NOMO-1 treated with dmso at 0.1 percent for 144 hours (cell line): ENCODE measurements at regions not wholly inside any gene's neighbourhood (a gene's known extent, or its start where the extent isn't known, plus 50 kb on each side); places are given as distances from the start of the nearest gene placed in this dataset.

Experiments
- DNase-seq: peaks from one replicate; lab custom pipeline; 2025; ENCODE audit not compliant: unreplicated experiment; lab: John Stamatoyannopoulos, UW

DNA sequence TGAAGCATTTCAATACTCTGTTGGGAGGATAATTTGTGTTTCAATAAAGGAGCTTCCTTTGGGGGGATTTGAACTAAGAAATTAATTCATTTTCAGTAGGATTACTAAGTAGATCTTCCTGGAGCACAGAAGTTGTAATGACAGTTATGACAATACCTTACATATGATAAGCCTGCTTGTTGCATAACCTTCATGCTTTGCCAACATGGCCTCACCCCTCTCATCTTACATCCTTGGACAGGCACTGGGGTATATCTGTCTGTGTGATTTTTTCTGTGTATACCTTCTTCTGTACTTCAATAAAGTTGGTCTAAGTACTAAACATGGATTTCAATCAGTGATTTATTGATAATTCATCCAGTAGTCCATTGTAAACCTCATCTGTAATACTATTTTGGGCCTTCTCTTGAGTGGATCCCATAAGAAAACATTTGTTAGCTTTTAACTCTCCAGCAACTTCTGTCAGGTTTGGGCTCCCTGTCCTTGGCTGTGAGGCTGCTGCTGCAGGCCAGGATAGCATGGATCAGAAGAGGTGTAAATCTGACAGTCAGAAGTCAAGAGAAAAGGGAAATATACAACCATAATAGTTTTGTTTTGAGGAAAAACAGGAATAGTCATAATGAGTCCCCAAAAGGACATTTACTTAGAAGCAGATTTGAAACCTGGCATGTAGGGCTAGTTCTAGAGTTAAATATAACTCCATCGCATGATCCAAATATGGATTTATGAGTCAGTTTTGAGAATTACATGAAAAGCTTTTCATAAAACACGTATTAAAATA is 422.2 kb downstream of the KLF5 start:
- no peak for DNase-seq

DNA sequence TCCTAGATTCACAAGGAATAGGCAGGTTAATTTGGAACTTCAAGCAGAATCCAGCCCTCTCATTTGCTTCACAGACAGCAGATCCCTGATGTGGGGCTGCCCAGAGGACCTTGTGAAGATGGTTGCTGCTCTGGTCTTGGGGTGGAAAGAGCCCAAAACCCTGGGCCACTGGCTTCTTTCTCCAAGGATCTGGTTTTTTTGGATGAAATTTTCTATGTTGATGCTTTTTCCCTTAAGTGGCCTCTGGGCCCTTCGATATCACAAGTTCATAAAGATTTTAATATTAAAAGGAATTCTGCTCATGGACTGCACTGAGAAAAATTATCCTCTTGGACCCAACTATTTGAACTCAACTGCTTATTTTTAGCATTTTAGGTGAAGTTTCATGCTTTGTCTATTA is 421.1 kb downstream of the KLF5 start:
- no peak for DNase-seq

DNA sequence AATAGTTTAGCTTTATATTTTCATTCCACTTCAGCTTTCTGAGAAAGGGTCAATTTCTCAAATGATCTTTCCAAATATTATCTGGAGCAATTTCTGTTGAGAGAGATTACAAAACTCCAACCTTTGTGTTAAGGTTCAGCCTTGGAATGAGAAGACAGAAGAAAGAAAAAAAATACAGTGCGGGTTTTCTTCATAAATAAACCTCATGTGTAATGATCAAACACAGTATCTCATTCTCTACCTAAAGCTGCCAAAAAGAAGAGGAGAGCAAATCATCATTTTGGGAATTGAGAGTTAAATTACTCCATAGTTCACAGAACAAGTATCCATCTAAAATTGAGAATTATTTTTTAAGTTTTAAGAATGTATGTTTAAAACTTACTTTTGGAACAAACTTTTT is 420.5 kb downstream of the KLF5 start:
- no peak for DNase-seq

DNA sequence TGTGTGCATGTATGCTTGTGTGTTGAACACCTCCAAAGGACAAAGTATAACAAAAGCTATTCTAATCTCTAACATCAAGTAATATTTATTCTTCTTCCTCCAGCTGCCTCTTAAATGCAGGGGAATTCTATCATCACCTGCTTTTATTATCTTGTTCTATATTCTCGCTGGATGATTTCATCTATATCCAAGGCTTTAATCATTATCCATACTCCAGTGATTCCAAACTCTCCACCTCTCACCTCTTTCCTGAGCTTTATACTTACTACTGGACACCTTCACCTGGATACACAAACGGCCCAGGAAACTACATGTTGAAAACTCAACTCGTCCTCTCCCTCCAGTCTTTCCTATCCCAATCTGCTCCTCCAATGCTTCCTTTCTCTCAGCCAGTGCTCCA is 418.6 kb downstream of the KLF5 start:
- no peak for DNase-seq

DNA sequence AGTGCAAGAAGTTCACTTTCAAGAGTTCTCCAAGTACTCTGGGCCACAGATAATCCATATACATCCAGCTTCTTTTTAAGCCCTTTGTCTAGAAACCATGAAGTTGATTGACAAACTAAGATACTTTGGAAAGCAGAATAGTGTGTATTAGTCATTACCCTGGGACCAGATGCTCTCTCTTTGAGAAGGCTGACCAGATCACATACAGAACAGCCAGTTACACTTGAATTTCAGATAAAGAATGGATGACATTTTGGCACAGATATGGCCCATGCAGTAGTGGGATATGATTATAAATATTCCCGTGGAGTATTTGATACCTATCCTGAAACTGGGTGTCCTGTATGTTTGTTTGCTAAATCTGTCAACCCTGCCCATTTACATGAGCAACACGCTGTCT is 414.2 kb downstream of the KLF5 start:
- no peak for DNase-seq

DNA sequence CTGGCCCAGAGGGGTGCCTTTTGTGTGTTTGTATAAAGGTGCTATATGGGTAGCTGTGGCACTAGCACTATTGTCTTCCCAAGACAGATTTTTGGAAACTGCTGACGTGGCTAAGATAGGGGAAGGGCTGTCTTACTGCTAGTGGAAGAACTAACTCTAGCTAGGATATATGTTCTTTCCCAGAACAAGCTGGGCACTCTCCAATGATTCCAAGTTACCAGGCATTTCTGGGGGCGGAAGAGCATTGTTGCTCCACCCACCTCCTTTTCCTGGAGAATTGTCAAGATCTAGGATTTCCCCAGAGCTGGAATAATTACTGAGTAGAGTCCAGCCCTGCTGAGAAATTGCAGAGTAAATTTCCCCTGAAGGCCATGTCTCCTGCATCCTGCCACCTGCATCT is 408.3 kb downstream of the KLF5 start:
- DNase-seq: no peak

DNA sequence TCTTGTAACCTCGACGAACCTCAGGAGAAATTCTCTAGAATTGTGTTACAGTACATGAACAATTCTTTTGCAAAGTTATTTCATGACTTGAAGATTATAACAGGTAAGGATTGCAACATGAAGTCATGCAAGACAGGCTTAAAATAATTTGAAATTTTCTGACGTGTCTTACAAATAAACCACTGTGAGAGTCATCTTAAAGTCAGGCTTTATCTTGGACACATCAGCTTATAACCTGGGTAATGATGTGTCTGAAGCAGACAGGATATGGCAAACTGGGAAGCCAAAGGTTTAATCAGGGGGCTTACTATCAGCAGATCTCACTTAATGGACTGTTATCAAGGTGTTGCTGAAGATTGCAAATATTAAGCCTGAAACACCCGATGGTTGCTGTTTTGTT is 407.8 kb downstream of the KLF5 start:
- no peak for DNase-seq

DNA sequence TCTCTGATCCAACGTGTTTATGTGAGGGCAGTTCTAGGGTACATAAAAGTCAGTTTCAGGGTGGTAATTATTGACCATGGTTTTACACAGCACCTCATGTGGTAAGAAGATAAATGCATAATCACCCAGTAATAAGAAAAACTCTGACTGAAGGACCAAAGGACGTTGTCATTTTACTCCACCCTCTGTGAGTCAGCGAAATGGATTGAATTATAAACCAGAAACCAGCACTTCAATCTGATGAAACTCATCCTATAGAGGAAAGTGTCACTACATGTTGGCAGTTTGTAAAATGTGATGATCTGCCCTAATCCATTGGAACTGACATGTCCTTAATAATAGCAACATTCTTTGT is 406.8 kb downstream of the KLF5 start:
- DNase-seq: no peak

DNA sequence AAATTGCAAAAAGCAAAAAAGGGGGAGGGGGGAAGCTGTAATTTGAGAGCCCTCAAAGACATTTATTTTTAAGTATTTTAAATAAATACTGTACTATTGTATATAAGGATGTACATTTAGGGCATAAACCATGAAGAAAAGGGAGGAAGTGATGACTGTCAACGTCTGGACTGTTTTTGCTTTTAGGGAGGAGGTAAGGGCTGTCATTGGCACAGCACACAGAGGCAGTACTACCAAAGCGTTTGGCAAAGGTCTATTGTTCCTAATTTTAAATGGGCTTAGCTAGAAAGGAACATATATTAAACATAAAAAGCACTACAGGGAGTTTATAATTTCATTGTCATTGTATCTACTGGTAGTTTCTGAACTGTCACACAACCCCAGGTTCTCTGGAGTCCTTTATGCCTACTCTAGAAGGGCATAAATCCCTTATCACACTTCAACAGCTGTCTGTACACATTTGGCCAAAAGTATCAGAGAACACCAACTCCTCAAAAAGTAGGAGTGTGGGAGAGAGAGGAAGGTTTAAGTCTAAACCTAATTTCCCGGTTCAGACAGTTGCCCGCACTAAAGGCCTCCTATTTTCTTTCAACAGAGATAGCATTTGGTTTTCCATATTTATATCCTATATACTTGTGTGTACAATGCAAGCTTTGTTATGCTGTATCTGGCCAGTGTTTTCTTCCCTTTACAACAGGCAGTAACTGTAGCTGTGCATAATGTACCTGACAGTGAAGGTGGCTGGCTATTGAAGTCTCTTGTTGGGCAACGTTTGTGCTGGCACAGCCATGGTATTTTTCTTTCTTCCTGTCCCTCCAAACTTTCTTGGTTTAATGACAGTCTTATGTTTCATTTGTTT is 406.2 kb downstream of the KLF5 start:
- no peak for DNase-seq

DNA sequence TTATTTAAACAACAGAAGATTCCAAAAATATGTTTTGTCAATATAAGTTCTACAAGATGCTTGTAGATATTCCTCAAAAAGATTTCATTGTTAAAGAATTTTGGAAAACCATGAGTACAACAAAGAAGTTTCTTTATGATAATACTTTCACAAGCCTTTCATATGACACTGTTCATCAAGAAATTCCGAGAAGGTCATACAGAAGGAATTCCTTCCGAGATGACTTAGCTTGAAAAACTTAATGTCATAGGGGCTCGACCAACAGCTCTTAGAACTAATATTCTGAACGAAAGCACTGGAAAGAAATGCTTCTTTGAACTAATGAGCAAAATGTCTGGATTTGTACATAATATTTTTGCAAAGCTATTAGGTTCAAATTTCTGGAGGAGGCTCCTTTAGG is 403.4 kb downstream of the KLF5 start:
- no peak for DNase-seq

DNA sequence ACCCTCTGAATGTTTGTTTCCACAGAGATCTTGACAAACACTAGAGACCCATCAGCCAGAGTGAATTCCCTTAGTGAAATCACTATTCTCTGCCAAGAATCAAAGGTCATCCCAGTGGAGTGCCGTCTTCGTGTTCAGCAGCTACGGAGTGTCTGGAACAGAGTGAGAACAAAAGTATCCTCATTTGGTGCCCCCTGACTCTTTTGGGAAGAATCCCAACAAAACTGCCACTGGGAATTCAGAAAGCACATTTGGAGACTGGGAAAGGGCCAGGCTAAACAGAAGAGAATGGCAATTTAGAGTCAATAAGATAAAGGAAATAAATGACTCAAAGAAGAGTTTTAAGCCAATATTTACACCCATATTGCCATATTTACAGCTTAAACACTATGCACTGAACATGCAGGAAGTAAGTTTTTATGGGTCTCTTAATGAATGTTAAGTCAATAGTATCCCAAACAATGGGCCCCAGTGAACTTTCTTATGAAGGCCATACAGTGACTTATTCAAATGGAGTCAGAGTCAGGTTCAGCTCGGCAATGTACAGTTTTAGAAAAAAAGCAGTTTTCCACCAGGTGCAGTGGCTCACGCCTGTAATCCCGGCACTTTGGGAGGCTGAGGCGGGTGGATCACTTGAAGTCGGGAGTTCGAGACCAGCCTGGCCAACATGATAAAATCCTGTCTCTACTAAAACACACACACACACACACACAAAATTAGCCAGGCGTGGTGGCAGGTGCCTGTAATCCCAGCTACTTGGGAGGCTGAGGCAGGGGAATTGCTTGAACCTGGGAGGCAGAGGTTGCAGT is 392.6 kb downstream of the KLF5 start:
- DNase-seq: no peak

DNA sequence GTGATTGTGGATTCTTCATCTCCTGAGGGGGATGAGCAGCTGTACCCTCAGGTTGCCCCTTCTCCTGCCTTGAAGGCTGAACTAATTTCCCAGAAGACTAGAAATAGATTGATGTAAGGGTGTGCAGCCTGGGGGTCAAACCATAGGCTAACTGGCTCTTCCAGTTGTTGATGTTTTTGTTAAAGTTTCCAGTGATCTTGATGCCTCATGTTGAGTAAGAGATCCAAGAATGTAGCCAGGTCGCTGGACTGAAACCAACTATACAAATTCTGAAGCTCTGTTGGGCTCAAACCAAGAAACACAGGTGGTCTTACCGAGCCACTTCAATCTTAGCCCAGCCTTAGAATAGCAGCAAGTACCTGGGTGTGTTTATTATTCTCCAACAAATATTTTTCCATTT is 391.8 kb downstream of the KLF5 start:
- DNase-seq: no peak

DNA sequence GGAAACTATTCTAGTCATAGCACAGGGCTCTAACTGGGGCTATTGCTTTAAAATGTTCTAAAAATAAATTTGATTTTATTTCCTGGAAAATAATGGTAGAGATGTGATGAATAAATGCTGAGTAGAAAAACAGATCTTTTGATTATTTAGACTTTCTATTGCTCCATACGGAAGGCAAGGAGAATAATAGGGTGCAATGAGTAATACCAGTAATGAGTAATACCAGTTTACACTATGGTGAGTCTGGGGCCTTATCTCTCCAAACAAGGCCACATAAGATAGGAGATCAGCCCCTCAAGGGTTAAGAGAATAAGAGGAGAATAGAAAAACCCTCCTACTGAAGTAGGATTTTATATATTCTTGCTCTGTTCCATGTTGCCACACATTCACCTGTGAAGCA is 390.4 kb downstream of the KLF5 start:
- no peak for DNase-seq

DNA sequence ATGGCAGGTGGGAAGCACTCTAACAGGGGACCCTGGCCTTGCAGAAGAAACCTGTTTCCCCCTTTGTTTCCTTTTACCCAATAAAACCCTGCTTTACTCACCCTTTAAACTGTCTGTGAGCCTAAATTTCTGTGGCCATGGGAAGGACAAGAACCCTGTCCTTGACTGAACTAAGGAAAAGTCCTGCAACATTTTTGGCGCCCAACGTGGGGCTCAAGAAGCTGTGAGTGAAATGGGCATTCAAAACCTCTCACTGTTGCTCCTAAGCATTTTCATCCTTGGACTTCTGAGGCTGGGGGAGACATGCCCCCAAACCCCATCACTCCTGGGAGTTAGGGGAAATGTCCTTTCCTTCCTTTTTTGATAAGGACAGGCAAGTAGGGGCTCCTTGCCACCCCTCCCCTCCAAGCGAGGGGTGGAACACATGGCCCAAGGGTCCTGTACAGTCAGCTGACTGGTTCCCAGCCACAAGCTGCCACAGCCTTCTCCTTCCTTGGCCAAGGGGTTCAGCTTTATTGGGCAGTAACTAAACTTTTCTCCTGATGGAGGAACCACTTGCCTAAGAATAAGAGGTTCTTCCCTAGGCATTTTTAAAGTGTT is 381.6 kb downstream of the KLF5 start:
- DNase-seq: no peak

DNA sequence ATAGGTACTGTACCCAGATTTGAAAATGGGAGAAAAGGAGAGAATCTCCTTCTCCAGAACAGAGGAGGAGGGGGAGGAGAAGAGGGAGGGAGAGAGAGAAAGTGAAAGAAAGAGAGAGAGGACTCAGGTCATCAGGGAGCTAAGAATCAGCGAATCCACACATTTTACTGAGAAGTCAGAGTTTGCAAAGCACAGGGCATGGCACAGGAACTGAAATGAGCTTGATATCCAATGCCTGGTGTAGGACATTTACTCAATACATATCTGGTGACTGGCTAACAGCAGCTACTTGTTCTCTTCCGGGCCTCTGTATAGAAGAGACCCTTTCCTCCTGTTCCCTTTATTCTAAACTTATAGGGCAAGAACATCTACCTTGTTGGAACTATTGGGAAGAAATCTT is 375.1 kb downstream of the KLF5 start:
- DNase-seq: no peak

DNA sequence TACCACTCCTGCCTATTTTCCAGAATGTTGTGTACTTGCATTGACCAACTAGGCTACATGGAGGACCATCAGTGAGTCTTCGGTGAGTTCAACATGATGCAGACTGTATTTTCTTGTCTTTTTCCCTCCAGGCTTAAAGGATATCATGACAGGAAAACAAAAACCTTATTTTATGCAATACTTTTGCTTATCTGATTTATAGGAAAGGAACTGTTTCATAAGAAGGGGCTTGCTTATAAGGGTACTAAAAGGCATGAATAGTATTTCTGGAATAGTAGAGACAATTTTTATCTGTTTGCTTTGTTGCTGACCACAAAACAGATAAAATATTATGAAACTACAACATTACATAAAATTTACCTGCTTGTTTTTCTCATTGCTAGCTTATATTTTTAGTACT is 374.7 kb downstream of the KLF5 start:
- DNase-seq: no peak

DNA sequence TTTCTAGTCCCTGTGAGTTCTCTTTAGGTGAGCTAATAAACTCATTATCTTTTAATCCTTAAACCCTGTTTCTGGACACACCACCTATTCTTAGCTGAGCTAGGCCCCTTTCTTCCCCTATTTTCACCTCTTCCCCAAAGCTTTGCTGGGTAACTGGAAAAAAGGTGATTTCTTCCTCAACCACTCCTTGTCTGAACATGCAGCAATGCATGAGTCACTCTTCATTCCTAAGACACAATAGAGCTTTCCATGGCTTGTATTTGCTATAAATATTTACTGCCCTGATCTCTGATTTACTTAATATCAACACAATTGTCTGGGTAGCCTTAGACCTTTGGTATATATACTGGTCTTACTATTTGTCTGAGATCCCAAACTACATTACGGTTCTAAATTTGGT is 370.9 kb downstream of the KLF5 start:
- no peak for DNase-seq

DNA sequence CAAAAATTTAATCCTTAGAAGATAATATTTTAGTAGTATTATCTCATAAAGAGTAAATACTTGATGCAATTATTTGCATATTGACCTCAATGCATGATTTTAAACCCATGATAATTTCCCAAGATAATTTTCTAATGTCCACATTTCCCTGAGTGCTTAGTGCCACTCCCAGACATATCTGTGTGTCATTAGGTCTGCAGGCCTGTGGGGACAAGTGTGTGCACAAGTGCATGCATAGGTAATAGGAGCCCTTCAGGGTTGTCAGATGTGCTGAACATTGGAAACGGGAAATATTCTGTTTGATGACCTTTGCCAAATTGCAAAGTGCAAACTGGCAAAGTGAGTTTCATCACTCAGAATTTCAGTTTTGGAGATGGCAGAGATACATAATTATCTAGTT is 369.9 kb downstream of the KLF5 start:
- DNase-seq: no peak

DNA sequence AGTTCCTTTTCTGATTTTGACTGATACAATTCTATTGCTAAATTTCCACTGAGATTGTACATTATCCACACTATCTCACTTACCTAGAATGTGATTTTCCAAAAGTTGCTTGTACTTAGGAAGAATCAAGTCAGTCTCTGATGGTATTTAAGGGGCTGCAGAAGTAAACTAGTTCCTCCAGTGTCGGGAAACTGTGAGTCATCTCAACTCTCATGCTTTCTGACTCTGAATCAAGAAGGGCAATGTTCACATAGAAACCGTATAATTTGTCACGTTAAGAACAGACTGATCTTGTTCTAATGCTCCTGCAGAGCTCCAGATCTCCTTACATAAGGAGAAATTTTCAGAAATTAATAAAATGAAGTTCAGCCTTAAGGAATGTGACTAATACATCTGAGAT is 369.3 kb downstream of the KLF5 start:
- DNase-seq: no peak

DNA sequence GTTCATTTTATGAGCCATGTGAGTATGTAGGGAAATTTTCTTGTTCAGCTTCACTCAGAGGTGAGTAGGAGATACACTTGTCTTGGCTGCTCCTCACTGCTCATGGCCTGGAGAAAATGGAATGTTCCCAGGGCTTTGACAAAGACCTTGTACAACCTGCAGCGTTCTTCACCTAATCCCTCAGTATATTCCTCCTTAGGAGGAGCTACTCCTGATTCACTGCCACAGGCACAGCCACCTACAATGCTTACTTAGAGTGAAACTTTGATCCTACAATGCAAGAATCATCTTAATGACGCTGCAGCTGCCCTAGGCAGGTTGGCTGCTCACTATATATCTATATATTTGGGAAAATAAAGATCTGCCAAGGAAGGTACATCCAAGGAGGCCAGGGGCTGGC is 364.2 kb downstream of the KLF5 start:
- DNase-seq: no peak

DNA sequence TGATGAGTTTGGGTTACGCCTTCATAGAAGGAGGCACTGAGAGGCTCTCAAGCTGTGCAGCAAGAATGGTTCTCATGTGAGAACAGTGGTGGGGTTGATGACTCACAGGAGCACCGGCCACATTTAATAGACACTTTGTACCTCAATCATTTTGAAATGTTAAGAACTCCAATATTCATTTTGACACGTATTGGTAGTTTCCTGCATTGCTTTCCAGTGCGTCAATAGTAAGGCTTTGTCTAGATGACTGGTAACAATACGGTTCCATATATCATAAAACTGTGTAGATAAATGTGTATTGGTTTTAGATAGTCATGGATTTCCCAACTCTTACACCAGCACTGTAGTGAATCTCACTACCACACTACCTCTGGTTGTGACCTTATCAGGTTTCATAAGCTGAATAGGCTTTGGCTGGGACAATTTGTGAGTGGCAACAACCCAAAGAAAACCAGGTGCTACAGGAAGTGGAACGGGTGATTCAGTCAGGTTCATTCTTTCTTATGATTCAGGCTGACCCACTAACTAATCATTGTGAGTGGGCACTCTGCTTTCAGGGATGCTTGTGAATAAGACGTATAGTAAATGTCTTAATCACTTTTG is 362.6 kb downstream of the KLF5 start:
- no peak for DNase-seq
